Motor neuron (in vitro differentiated cells): ENCODE measurements at regions not wholly inside any gene's neighbourhood (a gene's known extent, or its start where the extent isn't known, plus 50 kb on each side); places are given as distances from the start of the nearest gene placed in this dataset.

Experiments used
- ATAC-seq, 8 experiments: fragments of 200-7000 bp; cut with Tn5 transposase; replicated peaks in 6 of 8; 2 replicates each; pipeline ENCODE4 v1.8.0; 2021; ENCODE audit warnings: mild to moderate bottlenecking in 8 of 8, moderate library complexity in 8 of 8
- H3K27ac ChIP-seq, 2 donors: fragments of 250-450 bp; sonication (Bioruptor Pico); 2 replicates each; pipeline ENCODE4 v1.9.0; 2021; ENCODE audit warnings: antibody characterized with exemption in 2 of 2, mild to moderate bottlenecking in 2 of 2, moderate library complexity in 1 of 2
- H3K4me1 ChIP-seq, 2 donors: fragments of 250-450 bp; sonication (Bioruptor Pico); replicated peaks in 1 of 2; 2 replicates each; pipeline ENCODE4 v1.6.1; 2021; ENCODE audit warnings: antibody characterized with exemption in 2 of 2, mild to moderate bottlenecking in 2 of 2, moderate library complexity in 1 of 2
- H3K4me3 ChIP-seq, 5 donors: fragments of 250-450 bp; sonication (Bioruptor Pico); 2 replicates each; pipeline ENCODE4 v1.9.0; 2021; ENCODE audit warnings: antibody characterized with exemption in 5 of 5, mild to moderate bottlenecking in 5 of 5, moderate library complexity in 4 of 5
- WGBS, 10 experiments: fragments of 450-650 bp; shearing (Covaris generic); methylation state at CpG; one replicate each; pipeline ENCODE4 v1.0.0; 2022; 5-methylcytosine and 5-hydroxymethylcytosine counted together
- in situ Hi-C, 9 experiments: fragments of 400-800 bp; cut with MboI; loops; one replicate each; pipeline ENCODE4 v1.15.0; 2021; ENCODE audit warnings: low sequenced_read_pairs in 9 of 9, low pct_unique_long_range_greater_than_20kb in 2 of 9; ENCODE audit not compliant: unreplicated experiment in 9 of 9

DNA sequence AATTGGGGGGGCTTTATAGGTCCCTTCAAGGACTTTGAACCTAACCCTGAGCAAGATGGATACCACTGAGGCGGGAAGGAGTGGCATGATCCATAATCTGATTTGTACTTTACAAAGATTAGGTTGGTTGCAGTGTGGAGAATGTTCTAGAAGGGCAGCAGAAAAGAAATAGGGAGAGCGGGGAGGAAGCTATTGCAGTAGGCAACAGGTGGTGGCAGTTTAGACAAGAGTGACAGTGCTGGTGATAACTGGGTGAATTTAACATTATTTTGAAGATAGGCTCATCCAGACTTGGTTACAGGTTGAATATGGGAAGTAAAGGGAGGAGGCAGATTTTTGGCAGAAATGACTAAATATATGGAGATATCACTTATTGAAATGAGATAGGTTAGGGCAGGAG is 179.9 kb upstream of the CADM1 start:
- no peak for ATAC-seq
- no peak overlapping the region for H3K4me3 ChIP-seq
- H3K27ac ChIP-seq = no peak overlapping the region
- in situ Hi-C loops = no loop called here
- peaks cover 7 to 9% of the 10 kb centered on the region in 2 donors for H3K4me1 ChIP-seq
- 80 to 100% (median 86%) methylated on average over 1 to 2 of the region's 2 CpGs; no CpG with 5 or more reads in 2 of the 10 experiments for WGBS, 10 experiments

DNA sequence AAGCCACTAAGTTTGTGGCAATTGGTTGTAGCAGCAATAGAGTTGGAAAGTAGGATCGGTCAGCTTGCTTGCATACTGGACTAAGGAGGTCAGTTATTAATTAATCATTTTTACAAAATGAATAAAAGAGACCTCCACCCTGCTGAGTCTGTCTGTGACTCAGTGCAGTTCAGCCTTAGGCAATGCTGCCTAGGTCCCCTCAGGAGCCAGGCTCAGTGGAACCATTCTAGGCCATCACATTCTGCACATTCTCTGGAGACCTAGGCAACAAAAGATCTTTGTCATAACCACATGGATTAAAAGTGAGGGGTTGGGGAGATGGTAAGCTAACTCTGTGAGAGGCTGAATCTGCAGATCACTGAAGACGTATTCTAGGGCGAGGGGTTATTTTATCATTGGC is 178.7 kb upstream of the CADM1 start:
- 29 to 100% (median 77%) methylated on average over 1 to 3 of the region's 3 CpGs; no CpG with 5 or more reads in 2 of the 10 experiments for WGBS, 10 experiments
- Histone ChIP-seq H3K4me3 (no peak overlapping the region), H3K4me1 (peaks cover 7 to 12% of the 10 kb centered on the region in 2 donors), H3K27ac (no peak overlapping the region)
- peak in 2 of 8 experiments; percentile 44 to 58 for ATAC-seq
- in situ Hi-C loops = no loop called here

DNA sequence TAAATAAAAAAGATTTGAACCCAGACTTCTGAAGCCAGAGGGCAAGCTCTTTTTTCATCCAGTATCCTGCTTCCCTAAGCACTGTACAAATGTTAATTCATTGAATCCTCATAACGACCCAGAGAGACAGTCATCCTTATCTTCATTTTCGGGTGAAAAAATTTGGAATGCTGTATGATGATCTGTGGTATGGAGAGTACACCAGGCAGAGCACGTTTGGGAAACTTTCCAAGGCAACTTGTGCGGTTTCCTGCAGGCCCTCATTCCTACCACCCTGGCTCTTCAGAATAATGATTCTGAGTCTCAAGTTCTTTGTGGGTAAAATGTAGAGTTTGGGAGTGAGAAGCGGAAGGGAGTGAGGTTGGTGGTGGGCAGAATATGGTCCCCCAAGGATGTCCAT is 177.9 kb upstream of the CADM1 start:
- Histone ChIP-seq H3K4me3 (no peak overlapping the region), H3K27ac (no peak overlapping the region), H3K4me1 (peaks cover 7 to 12% of the 10 kb centered on the region in 2 donors)
- ATAC-seq = no peak
- WGBS, 10 experiments = 39 to 96% (median 80%) methylated on average over 1 to 5 of the region's 5 CpGs; no CpG with 5 or more reads in 1 of the 10 experiments
- in situ Hi-C loops = no loop called here

DNA sequence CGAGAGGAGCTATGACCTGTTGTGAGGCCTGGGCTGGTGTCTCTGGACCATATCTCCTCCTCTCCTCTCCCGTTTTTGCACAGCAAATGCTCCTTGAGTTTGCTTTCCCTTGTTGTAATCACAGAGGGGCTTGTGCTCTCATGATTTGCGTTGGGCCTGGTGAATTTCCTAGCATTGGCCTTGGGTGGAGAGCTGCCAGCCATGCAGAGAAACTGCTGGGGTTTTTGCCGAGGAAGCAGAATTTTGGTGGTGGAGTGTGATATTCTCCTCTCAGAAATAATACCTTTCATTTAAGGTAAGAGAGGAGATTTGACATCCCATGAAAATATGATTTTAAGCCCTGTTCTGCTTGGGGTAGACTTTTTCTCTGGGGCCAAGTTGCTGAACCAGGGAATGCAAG is 175.7 kb upstream of the CADM1 start:
- 0 to 100% (median 77%) methylated on average over 1 to 3 of the region's 4 CpGs; no CpG with 5 or more reads in 4 of the 10 experiments for WGBS, 10 experiments
- in situ Hi-C loops = no loop called here
- peaks cover 24% of the 10 kb centered on the region in 2 donors for H3K4me1 ChIP-seq

DNA sequence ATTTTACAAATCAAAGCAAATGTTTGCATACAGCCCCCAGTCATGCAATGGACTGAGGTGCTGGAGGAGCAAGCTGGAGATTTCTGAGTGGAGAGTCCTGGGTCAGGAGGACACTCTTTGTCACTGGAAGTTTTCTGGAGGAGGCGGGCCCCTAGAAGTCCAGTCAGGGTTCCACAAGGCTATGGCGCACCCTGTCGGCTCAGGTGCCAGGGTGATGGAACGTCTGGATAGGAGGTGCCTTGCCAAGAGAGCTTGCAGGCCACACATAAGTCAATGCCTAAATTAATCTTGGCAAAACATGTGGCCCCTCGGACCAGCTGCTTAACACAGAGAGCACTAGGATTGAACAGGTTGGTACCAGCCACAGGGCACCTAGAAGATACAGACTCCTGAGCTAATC is 174.7 kb upstream of the CADM1 start:
- in situ Hi-C loops = no loop called here
- H3K27ac ChIP-seq = no peak overlapping the region
- H3K4me1 ChIP-seq = peaks cover 34 to 35% of the 10 kb centered on the region in 2 donors
- peak in 1 of 8 experiments; percentile 25 for ATAC-seq
- WGBS, 10 experiments = 20 to 90% (median 76%) methylated on average over 1 to 5 of the region's 5 CpGs; no CpG with 5 or more reads in 4 of the 10 experiments
- no peak overlapping the region for H3K4me3 ChIP-seq

More for the DNA sequence above, 175.7 kb upstream of the CADM1 start:
- Histone ChIP-seq H3K4me3 (no peak overlapping the region), H3K27ac (no peak overlapping the region)
- no peak for ATAC-seq

DNA sequence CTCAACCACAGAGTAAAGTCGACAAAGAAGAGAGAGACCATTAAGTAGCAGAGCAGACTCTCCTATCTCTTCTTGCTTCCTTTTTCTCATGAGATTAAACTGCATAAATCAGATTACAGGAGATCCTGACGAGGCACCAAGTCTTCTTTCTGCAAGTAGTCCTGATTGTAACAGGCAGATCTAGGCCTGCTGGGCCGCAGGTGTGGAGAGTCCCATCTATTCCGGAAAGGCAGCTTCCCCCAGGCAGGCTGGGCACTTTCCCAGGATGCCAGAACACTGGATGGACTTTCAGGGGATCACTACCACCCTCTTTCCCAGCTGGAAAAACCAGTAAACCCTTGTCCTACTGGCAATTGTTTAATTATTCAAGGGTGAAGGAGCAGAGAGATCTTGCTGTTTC is 173.0 kb upstream of the CADM1 start:
- Histone ChIP-seq H3K4me3 (no peak overlapping the region), H3K27ac (no peak overlapping the region), H3K4me1 (peaks cover 34 to 36% of the 10 kb centered on the region in 2 donors)
- WGBS, 10 experiments = 0 to 96% (median 86%) methylated on average over 1 to 3 of the region's 4 CpGs; no CpG with 5 or more reads in 2 of the 10 experiments
- in situ Hi-C loops = no loop called here
- ATAC-seq = no peak

DNA sequence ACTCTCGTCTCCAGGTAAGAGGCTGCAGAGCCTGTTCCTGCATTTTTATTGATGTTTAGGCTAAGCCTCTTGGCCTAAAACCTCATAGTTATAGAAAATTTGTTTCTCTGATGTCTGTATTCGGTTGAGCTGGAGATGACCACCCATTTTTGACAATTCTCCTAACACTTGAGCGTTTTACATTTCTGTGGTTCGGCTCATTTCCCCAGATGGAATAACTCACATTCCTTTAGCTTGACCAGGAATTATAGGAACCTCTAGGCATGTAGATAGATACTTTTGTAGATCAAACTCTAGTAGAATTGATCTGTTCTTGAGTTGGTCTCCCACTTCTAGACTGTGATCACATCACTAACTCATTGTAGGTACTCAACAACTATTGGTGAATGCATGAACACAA is 172.6 kb upstream of the CADM1 start:
- no peak for ATAC-seq
- Histone ChIP-seq H3K4me1 (peaks cover 34 to 36% of the 10 kb centered on the region in 2 donors), H3K27ac (no peak overlapping the region), H3K4me3 (no peak overlapping the region)
- WGBS, 10 experiments = 11 to 100% (median 89%) methylated on average over 1 to 4 of the region's 4 CpGs; no CpG with 5 or more reads in 2 of the 10 experiments
- in situ Hi-C loops = no loop called here

DNA sequence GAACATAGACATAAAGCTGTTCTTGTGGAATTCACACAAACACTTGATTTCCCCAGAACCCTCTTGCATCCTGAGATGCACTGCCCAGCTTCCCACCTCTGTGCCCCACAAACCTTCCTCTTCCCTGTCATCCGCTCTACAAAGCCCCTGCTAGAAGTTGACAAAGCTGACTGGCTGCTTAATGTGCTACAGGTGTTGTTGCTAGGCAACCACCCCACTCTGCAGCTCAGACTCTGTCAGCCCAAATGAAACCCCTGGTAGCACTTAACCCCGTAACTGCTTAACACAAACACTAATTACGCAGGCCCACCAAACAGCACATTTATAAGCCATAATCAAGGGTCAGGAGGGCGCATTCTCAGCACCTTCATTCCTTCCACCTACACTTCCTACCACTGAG is 172.0 kb upstream of the CADM1 start:
- Histone ChIP-seq H3K27ac (no peak overlapping the region), H3K4me1 (peaks cover 34 to 36% of the 10 kb centered on the region in 2 donors), H3K4me3 (no peak overlapping the region)
- in situ Hi-C loops = no loop called here
- 33 to 100% (median 80%) methylated on average over 1 of the region's 4 CpGs; no CpG with 5 or more reads in 4 of the 10 experiments for WGBS, 10 experiments
- peak in 5 of 8 experiments; percentile 33 to 72 (median 46) for ATAC-seq

DNA sequence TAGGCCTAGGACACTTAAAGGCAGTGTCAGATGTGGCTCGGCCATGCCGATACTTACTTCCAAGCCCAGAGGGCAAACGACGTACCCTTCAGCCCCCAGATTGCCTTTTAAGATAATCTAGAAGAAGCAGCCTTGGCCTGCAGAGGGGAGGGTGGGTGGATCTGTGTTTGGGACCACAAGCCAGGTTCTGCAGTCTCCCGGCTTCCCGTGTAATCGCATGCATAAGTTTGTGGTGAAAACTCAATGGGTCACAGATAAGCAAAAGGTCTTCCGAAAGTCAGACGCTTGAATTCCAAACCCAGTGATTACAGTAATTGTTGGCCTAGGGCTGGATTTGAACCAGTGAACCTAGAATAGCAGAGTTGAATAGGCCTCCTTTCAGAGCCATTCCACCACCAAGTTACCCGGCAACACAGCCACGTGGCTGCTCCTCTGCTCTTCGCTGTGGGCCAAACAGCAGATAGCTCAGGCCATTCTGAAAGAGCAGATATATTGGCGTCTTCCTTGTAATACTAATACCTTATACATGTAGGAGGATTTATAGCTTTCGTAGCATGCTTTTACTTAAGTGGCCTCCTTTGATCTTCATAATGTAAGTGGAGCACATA is 170.8 kb upstream of the CADM1 start:
- Histone ChIP-seq H3K4me1 (peaks cover 32 to 36% of the 10 kb centered on the region in 2 donors), H3K4me3 (no peak overlapping the region), H3K27ac (no peak overlapping the region)
- WGBS, 10 experiments = 48 to 100% (median 87%) methylated on average over 1 to 7 of the region's 14 CpGs; no CpG with 5 or more reads in 2 of the 10 experiments
- ATAC-seq = peak in 5 of 8 experiments; percentile 47 to 63 (median 52)
- in situ Hi-C loops = no loop called here

DNA sequence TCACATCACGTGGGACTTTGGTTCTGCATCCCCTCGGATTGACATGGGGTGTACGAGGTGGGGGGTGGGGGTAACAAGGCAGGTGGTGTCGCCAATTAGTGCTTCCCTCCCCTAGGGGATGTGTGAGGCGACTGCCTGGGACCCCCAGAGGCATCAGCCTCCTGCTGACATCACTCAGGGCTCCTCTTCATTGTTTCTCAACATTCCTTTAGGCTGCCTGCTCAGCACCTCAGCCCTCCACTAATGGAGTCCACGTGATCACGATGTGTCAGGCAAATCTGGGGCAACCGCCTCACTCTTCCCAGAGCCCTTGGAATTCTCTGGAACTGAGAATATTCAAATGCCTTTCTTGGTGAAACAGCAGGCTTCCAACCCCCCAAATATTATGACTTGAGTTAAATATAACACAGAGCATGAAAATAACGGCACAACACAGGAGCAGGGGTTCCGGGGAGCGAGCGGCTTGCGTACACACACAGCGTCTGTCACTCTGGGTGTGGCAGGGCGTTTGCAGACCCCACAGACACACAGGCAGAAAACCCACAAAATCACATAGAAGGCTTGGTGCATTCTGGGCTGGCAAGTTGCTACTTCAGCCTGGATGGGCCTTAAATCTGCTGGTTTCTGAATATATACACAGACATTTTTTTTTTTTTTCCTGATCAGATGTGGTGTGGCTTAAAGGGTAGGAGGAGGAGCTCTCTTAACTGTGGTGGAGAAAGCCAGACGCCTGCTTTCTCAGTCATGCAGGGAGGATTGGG is 170.1 kb upstream of the CADM1 start:
- 0 to 100% (median 74%) methylated on average over 1 to 7 of the region's 16 CpGs; no CpG with 5 or more reads in 1 of the 10 experiments for WGBS, 10 experiments
- in situ Hi-C loops = no loop called here
- H3K27ac ChIP-seq = no peak overlapping the region
- peak in 5 of 8 experiments; percentile 58 to 81 (median 77) for ATAC-seq
- no peak overlapping the region for H3K4me3 ChIP-seq
- peaks cover 27 to 29% of the 10 kb centered on the region in 2 donors for H3K4me1 ChIP-seq

DNA sequence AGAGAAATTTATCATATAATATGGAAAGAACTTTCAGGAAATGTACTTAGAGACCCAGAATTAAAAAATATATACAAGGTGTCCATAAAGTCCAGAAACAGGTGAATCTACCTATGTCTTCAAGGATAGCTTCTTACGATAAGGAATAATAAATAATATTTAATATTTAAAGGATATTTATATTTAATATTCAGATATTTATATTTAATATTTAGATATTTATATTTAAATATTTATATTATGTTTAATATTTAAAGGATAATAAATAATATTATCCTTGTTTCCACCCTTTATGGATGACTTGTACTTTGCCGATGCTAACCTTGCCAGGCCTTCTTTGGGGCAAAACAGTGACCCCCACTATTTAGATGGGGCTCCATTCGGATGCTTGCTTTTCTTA is 169.5 kb upstream of the CADM1 start:
- Histone ChIP-seq H3K27ac (no peak overlapping the region), H3K4me3 (no peak overlapping the region), H3K4me1 (peaks cover 24 to 27% of the 10 kb centered on the region in 2 donors)
- ATAC-seq = no peak
- in situ Hi-C loops = no loop called here
- WGBS, 10 experiments = 67 to 100% (median 95%) methylated on average over 1 to 3 of the region's 3 CpGs

DNA sequence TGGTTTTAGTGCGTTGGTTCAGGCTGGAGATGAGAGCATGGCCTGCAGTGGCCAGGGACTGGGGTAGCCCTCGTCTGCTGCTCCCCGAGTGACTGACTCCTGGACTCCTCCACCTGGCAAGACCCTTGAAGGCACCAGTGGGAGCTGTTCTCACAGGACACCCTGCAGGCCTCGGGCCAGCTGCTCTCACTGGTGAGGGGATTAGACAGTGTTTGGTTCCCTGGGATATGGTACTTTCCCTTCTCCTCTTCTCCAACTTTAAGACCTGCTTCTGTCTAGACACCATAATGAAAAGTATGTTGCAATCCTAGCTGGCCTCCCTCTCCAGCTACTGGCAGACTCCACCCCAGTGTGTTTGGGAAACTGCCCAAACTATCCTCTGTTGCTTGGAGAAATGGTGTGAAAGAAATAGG is 168.8 kb upstream of the CADM1 start:
- in situ Hi-C loops = no loop called here
- peaks cover 24 to 27% of the 10 kb centered on the region in 2 donors for H3K4me1 ChIP-seq
- 0 to 100% (median 80%) methylated on average over 2 to 4 of the region's 4 CpGs; no CpG with 5 or more reads in 6 of the 10 experiments for WGBS, 10 experiments

DNA sequence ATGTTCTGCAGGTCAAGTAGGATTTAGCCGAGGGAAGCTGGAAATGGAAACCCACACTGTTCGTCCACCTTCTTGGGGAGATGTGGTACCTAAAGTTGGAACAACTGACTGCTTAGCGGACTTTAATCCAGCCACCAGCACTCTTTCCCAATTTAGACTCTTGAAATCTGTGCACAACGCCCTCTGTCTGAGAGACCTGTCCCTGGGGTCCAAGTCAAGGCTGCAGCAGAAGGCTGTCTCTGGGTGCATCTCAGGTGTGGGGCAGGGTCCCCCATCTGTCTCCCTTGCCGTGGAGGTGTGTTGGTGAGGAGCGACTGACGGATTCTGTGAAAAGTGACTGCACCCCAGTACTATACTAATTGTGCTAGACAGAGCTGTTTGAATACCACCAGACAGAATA is 168.2 kb upstream of the CADM1 start:
- H3K27ac ChIP-seq = no peak overlapping the region
- ATAC-seq = no peak
- H3K4me3 ChIP-seq = no peak overlapping the region
- H3K4me1 ChIP-seq = peaks cover 24 to 29% of the 10 kb centered on the region in 2 donors
- in situ Hi-C loops = no loop called here
- WGBS, 10 experiments = 87 to 100% (median 96%) methylated on average over 1 to 6 of the region's 7 CpGs; no CpG with 5 or more reads in 5 of the 10 experiments

More for the DNA sequence above, 168.8 kb upstream of the CADM1 start:
- Histone ChIP-seq H3K27ac (no peak overlapping the region), H3K4me3 (no peak overlapping the region)
- peak in 3 of 8 experiments; percentile 4 to 85 (median 52) for ATAC-seq
